M059J (cell line): ENCODE measurements at regions not wholly inside any gene's neighbourhood (a gene's known extent, or its start where the extent isn't known, plus 50 kb on each side); places are given as distances from the start of the nearest gene placed in this dataset.
A peak's percentile ranks its signal among the peaks of the same experiment; 100 is the strongest.
"Not testable (repeated sequence)": the region's sequence is repeated elsewhere in the genome, so short reads cannot be mapped to it uniquely, and the experiment has no call there.

Experiments
- DNase-seq: peaks from one replicate; pipeline ENCODE4 v3.0.0-alpha.2; 2012; ENCODE audit warnings: low read depth

DNA sequence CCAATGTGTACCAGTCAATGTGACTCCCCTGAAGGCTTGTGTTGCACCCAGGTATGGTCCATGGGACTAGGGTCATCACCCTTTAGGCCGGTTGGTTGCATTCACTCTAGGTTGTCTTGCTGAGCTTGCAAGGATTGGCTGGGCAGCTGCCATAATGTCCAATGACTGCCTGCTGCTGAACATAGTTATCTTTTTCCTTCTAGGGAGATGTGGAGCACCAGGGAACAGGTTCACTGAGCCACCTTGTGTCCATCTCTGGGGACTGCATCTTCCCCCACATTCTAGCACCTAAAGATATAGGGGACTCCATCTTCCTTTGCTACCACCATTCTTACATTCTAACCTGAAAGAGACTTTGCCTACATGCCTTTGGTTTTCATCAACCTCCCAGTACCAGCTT lies 580.4 kb upstream of the TBL1XR1 start:
- peak; percentile 85 for DNase-seq

DNA sequence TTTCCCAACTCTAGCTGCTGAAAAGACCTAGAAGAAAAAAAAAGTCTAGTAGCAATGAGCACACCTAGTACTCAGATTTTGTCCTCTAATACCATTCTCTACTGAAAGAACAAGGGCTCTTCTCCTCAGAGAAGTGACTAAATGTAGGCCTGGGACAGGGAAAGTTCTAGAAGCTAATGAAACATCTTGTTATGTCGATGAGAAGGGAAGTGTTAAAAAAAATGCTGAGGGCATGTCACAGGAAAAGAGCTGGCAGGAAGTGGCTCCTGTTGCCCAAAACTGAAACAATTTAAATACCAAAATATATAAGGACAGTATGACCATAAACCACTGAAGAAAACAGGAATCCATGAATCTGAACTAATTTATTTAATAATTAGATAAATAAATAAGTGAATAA lies 581.4 kb upstream of the TBL1XR1 start:
- DNase-seq = peak; percentile 38

DNA sequence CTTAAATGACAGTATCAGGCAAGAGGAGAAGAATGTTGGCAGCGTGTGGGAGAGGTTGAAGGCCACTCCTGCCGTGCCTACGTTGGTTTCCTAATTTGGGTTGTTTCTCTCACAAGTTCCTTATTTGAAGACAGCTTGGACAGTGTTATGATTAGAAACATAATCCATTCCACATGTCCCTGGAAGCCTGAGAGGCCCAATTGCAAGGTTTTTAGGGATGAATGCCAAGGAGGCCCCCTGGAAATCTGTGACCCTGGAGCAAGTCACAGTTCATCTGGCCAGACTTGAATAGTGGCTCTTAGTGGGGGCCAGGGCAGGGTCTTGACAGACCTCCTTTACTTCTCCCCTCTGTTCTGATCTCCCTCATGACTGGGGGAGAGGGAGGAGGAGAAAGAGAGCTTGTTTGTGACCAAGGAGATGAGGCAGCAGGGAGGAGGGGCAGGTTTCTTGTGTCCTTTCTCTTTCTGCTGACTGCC lies 584.4 kb upstream of the TBL1XR1 start:
- peak; percentile 67 for DNase-seq

DNA sequence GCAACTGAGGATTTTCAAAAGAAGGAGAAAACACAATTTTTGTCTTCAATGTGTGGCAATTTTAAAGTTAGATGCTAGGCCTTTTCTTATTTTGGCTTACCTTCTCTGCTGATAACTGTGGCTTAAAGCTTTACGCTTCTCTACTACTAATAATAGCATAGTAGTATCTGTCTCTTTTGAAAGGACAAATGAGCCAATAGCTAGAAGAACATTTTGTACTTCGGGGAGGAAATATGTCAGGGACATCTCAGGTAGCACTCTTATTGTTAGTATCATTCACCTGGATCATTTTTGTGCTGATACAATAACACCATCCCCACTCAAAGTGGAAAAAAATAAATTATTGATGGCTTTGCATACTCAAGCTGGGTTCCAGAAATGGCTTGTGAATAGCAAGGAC lies 586.1 kb upstream of the TBL1XR1 start:
- DNase-seq = no peak

DNA sequence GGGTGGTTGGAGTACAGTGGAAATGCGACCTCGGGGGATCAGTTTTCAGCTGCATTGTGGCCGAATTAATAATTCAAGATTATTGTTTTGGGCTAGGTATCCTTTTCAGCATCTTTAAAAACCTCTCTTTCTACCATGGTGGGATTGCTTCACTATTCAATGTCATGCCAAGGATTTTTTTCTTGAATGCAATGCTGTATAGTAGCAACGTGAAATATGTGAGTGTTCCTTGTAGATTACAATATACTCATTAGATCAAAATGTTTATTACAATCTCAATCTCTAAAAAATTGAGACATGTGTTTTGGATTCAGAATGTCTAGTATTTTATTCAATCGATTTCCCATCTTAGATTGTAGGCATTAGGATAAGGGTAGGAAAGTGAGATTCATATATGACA lies 586.5 kb upstream of the TBL1XR1 start:
- no peak for DNase-seq

DNA sequence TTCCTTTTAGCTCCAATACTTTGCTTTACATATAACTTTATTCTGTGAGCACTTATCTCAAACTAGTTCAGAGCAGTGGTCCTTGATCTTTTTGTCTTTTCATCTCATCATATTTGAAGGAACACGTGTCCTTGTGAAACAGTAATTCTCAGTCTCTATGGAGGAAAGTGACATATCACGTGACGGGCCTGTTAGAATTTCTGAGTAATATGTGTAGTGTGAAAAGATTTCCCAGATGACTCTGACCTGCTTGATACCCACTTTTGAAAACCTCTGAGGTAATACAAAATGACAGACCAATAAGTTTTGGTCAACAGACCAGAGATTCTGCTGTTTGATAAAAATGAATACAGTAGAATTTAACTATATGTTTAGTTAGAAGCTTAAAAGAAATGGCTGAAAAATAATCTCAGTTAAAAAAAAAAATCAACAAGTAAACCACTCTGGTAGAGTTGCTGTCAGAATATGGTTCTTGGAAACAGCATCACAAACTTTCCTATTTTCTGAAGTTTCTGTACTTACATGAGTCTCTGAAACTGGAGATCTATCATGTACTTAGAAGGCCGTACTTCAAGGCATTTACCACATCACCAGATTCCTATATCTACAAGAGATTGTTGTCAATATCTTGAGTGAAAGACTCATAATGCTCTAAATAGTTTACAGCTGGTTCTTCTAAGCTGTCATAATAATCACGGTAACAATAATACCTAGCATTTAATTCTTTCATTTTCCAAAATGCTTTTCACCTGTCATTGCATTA lies 590.2 kb upstream of the TBL1XR1 start:
- DNase-seq = no peak

DNA sequence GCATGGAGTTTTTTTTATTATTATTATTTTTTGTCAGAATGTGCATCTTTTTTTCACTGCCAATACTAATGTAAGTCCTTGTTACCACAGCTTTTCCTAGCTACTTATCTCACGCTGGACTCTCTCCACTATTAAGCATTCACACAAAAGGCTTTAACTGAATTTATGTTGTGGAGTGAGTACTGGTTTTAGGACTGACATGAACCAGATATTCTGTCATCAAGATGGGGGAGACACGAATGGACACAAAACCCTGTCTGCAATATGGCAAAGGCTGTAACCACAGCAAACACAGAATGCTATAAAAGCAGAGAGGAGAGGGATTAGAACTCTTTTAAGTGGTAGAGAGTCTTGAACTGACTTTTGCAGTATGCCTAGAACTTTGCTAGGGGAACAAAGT lies 592.2 kb upstream of the TBL1XR1 start:
- no peak for DNase-seq

DNA sequence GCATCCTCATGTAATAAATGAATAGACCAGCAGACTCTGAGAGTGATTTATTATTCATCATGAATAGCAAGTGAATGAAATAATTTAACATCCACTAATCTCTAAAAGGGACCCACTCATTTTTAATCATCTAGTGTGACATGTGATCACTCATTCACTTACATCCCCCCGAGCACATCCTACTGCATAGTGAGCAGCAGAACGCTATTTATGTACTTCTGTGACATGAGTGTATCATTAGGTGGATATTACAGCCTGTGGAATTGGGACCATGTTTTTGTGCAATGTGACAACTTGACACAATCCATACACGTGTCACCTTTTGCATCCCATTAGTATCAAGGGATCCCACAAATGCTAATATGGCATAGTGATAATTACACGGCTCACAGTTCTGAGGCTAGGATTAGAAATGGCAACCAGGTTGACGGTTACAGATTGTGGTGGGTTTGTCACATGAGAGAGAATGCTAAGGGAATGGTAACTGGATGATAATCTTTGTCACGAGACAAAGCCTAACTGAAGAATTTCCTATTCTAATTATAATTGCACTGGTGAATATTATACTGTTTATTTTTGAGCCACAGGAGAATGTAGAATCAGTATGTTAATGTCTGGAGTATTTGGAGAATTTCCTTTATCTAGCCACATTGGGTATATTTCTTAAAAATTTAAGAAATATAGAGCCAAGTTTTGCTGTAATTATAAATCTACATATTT lies 595.2 kb upstream of the TBL1XR1 start:
- DNase-seq = peak; percentile 67

DNA sequence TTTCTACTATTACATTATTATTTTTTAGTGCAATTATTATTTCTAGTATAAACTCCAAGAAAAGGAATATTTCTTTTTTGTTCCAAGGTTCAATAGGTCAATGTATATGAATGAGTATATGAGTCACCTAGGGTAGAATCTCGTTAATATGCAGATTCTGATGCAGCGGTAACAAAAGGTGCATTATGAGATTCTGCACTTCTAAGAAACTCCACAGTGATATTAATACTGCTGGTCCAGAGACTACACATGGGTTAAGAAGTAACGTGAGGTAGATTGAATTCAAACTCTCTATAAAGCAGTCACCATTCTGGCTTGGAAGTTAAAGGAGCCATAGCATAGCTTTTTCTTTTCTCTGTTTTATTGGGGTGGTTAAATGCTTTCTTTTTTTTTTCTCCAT lies 596.2 kb upstream of the TBL1XR1 start:
- DNase-seq = no peak

DNA sequence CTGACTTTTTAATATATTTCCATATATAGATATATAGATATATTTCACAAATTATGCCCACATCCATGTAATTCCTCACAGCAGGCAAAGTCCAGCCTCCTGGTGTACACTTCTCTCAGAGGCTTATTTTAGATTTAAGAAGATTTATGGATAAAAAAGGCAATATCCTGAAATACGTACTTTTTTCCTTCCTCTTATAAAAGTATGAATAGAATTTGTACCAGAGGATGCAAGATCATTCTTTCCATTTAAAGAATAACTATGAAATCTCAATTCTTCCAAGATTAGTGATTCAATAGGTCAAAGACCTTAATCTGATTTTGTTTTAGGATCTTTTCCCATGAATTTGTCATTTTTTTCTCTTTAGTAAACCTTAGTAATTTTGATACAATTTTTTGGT lies 597.9 kb upstream of the TBL1XR1 start:
- DNase-seq = no peak

DNA sequence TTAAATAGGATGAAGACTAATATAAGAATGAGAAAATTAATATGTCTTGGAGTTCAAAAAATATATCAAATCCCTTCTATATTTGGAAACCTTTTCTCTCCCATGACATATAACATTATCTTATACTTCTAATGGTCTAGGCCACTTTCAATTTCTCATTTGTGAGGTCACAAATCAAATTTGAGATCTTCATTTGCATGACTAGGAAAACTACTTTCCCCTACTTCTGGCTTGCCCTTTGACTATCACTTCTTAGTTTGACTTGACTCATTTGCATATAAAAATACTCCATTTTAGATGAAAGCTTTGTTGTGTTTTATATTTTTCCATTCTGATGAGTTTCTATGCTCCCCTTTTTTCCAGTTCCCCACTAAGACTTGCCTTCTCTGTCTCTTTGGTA lies 598.6 kb upstream of the TBL1XR1 start:
- DNase-seq = no peak

DNA sequence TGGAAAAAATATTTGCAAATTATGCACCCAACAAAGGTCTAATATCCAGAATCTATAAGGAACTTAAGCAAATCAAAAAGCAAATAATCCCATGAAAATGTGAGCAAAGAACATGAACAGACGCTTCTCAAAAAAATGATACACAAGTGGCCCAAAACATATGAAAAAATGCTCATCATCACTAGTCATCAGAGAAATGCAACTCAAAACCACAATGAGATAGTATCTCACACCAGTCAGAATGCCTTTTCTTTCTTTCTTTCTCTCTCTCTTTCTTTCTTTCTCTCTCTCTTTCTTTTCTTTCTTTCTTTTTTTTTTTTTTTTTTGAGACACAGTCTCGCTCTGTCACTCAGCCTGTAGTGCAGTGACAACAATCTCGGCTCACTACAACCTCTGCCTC lies 602.9 kb upstream of the TBL1XR1 start:
- peak; percentile 81 for DNase-seq

DNA sequence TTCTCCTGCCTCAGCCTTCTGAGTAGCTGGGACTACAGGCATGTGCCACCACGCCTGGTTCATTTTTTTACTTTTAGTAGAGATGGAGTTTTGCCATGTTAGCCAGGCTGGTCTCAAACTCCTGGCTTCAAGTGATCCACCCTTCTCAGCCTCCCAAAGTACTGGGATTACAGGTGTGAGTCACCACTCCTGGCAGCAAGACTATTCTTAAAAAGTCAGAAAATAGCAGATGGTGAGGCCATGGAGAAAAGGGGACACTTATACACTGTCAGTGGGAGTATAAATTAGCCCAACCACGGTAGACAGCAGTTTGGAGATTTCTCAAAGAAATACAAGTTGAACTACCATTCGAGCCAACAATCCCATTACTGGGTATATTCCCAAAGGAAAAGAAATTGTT lies 603.3 kb upstream of the TBL1XR1 start:
- peak; percentile 88 for DNase-seq

DNA sequence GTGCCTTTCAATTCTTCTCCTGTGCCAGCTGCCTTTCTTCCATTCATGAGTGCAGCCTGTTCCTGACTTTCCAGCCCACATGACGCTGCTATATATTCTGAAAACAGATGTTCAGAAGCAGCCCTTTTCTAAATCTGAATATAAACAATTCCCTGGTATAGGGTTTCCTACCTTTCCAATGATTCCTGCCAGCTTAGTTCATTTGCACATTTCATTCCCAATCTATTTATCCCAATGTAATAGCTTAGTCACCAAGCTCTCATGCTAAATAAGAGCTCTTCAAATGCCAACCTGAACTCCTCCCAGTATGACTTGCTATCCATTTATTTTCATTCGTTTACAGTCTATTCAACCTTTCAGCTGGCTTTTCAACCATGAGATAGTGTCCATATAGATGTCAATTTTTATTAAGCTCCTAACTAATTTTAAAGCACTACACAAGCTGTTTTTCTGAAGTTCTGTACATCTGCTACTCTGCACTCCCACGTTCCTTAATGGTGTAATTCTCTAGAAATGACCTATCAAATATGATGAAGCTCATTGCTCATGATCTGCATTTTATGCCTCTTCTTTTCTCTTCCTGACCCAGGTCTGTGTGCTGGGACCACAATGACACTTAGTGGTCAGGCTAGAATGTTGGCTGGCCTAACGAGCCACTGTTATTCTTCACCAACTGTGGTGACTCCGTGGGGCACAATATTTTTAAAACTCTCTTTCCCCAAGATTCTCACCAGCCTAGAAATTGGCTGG lies 605.0 kb upstream of the TBL1XR1 start:
- peak; percentile 86 for DNase-seq

DNA sequence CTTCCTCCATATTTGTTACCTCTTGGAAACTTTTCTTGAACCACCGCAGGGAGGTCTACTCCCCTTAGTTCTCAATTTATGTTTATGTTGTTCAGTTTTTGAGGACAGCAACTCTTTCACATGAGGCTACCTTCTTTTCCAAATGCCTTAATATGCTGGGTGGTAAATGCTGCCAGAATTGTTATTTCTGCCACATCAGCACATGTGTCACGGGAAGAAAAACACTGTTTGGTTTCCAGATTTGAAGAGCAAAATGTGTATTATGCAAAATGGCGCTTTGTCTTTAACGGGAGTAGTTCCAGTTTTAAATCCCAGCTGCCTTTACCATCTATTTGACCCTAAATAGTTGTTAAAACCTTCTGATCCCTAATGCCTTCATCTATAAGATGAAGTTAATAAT lies 606.2 kb upstream of the TBL1XR1 start:
- DNase-seq = no peak

DNA sequence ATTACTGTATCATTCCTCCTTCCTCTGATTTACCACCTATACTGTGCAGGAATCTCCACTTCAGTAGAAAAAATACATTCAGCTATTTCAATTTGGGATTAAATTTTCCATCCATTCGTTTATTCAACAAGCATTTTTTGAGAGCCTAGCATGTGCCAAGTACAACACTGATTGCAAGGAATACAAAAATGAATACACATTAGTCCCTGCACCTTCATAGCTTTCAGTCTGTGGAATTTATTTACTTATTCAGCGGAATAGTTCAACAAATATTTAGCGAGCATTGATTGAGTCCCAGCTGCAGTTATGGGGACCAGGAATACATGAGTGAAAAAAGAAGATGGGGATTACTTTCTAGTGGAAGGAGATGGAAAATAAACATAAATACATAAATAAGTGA lies 606.8 kb upstream of the TBL1XR1 start:
- no peak for DNase-seq

DNA sequence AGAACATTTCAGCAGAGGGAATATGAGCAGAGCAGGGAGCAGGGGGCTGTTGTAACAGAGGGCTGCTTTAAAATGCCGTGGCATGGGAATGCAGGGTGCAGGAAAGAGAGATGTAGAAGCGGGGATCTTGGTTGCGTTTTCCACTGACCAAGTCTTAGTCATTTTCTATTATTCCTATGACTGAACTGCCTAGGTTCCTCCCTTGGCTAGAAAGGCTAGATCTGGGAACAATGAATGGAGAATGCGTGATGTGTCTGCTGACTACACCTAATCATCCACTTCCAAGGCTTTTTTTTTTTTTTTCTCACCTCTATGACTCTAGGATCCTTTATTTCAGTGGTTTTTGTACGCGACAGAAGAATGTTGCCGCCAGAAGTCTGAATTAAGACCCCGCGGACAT lies 607.4 kb upstream of the TBL1XR1 start:
- DNase-seq = peak; percentile 67

DNA sequence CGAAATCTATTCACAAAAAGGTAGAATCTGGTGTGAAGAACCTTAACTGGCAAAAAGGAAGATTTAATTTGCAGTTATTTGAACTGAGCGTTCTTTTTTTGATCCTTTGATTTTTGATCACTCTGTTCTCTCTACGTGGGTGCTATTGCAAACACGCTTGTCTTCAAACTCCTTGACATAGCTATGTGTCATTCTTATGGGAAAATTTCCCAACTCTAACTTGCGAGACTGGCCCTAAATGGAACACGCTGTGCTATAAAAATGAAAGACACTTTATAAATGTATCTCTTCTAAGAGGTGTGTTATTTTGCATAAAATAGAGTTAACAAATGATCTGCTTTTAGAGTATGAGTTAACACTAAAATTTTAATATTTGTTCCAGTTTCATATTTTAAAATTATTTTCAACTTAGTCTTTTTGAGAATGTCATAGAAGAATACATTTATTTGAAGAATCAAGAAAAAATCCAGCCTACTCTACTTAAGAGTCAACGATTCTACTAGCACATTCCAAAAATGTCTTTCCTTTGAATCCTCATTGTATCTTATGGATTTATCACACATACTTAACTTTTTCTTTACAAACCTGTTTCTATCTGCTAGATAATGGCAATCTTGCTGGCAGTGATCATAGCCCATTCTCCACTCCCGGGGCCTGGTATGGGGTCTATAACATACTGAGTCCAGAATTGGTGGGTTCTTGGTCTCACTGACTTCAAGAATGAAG lies 610.0 kb upstream of the TBL1XR1 start:
- no peak for DNase-seq

DNA sequence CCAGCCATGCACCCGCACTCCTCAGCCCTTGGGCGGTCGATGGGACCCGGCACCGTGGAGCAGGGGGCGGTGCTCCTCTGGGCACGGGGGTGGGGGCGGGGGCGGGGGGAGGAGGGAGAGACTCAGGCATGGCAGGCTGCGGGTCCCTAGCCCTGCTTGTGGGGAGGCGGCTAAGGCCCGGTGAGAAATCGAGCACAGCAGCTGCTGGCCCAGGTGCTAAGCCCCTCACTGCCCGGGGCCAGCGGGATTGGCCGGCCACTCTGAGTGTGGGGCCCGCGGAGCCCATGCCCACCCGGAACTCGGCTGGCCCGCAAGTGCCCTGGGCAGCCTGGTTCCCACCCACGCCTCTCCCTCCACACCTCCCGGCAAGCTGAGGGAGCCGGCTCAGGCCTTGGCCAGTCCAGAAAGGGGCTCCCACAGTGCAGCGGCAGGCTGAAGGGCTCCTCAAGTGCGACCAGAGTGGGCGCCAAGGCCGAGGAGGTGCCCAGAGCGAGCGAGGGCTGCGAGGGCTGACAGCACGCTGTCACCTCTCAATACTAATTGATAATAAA lies 611.7 kb upstream of the TBL1XR1 start:
- not testable (repeated sequence) for DNase-seq

DNA sequence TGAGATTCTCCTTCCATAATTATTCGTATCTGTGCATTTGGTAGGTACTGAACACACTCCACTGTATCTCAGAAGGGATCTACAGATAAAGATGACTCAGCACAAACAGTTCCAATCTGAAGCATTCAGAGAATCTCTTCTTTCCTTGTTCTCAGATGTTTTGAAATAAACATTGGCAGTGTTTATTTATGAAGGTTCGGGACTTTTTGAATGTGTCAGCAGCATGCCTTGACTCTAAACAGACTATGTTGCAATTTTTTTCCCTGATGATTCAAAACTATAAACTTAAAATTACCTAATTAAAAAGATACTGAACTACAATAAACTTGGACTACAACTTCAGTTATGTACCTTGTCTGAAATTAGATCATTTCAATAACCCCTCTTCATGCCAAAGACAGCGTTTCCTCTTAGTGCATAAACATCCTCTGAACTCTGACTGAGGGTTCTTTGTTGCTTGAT lies 612.9 kb upstream of the TBL1XR1 start:
- peak; percentile 98 for DNase-seq

DNA sequence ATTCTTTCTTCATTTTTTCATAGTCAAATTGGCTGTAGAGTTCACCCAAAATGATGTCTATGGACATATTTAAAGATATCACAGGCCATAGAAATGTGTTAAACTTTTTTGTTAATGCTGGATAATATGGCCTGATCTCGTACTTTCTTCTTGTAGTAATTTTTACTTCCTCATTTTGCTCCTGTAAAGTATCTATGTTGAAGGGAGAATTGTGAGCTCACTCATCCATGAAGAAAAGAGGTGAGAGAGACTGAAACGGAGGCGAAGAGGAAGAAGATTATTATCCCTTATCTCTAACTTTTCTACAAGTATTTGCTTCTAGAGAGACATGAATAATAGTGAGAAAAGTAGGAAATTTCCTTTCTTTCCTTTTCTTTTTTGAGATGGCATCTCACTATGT lies 613.8 kb upstream of the TBL1XR1 start:
- DNase-seq = no peak

DNA sequence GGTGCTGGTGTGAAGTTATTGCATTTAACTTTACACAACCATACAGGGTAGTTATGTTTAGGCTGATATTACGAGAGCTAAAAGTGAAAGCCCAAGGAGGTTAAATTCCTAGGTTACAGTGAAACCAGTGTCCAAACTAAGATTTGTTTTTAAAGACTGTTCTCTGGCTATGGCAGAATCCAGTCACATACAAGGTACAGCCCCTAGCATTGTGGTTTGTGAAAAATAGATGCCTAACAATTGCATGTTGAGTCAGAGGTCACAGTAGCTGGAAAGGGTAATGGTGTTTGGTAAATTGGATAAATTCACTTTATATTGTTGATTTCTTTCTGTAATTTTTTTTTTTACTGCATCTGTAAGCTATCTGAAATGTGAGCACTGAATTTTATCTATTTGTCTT lies 614.6 kb upstream of the TBL1XR1 start:
- DNase-seq = peak; percentile 80
